ENCODE measurements at regions not wholly inside any gene's neighbourhood (a gene's known extent, or its start where the extent isn't known, plus 50 kb on each side); places are given as distances from the start of the nearest gene placed in this dataset.

DNA sequence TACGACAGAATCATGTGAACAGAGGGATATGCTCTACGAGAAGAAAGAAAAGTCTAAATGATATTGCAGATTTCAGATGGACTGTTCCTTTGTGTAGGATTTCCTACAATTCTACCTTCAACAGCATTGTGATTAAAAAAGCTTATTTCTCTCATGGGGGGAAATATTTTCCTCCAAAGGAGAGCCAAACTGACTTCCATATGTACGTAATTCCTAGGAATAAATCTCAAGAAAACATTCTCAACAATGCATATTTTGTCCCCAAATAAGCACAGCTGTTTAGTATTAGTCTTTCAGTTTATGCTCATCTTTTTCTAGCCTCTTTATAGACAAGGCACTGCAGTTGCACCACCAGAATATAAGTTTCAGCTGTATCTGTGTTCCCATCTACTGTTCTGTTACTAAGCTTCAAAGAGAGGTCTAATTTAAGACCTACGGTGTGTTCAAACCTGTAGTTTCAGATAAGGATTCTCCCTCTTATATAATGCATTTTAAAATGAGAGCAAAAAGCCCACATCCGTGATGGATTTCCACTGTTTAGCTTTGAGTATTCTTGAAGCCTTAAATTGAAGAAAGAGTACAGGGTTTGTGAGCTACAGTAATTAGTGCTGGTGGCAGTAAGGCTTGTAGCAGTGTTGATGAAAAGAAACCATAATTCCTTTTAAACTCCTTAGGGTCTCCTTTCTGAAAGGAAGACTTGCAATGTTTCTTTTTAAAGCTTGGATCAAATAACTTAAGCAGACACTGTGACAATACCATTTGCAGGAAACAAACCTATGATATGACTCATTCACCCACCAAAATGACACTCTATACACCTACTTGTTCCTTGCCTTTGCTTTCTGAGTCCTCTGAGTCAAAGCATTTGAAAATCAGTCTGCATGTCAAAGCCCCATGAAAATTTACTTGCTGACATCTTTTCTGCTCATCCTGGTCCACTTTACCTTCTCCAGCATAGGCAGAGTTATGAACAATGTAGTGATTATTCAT lies 754.1 kb downstream of the NOVA1 start:
- Histone ChIP-seq H3K9me3 (ENCODE audit: insufficient read depth, low read length) (no peaks in the 10 kb centered on the region), H3K4me1 (ENCODE audit: insufficient read depth, insufficient read length) (no peaks in the 10 kb centered on the region), H3K9ac (ENCODE audit: insufficient read length, low read depth) (no peak overlapping the region), H3K4me3 (ENCODE audit: insufficient read length, low read depth) (no peak overlapping the region), H3K36me3 (ENCODE audit: insufficient read depth, insufficient read length, low read length) (no peaks in the 10 kb centered on the region), H3K27me3 (ENCODE audit: insufficient read depth, insufficient read length) (no peaks in the 10 kb centered on the region)
- no peak for DNase-seq (ENCODE audit: low read depth, low spot score)
- TF ChIP-seq YY1 (IDR thresholded peaks at IDR 0.05; ENCODE audit: insufficient read depth, insufficient read length) (no peak), ZNF274 (IDR thresholded peaks at IDR 0.05; ENCODE audit: low read depth, low read length) (no peak), SUZ12 (IDR thresholded peaks at IDR 0.05; ENCODE audit: extremely low read depth, insufficient read depth, insufficient read length) (no peak)

DNA sequence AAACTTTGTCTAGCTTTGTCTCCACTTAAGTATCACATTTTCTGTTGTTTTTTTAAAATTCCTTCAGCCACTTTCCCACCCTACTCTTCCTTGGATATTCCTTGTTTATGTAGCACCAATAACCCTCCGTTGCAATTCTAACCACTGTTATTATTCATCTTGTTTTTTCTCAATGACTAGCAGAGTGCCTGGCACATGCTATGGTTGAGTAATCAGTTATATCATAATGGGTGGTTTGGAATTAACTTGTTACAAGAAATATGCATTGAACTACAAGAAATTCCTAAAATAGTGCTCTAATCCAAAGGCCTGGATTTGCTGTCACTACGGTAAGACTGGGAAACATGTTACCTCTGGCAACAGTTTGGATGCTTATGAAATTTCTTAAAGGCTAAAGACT lies 756.6 kb downstream of the NOVA1 start:
- H3K4me1 ChIP-seq (ENCODE audit: insufficient read depth, insufficient read length) = no peaks in the 10 kb centered on the region
- TF ChIP-seq YY1 (IDR thresholded peaks at IDR 0.05; ENCODE audit: insufficient read depth, insufficient read length) = no peak
- no peak overlapping the region for H3K9ac ChIP-seq (ENCODE audit: insufficient read length, low read depth)
- no peak for DNase-seq (ENCODE audit: low read depth, low spot score)
- H3K9me3 ChIP-seq (ENCODE audit: insufficient read depth, low read length) = no peaks in the 10 kb centered on the region
- H3K36me3 ChIP-seq (ENCODE audit: insufficient read depth, insufficient read length, low read length) = no peaks in the 10 kb centered on the region
- H3K27me3 ChIP-seq (ENCODE audit: insufficient read depth, insufficient read length) = no peaks in the 10 kb centered on the region
- no peak overlapping the region for H3K4me3 ChIP-seq (ENCODE audit: insufficient read length, low read depth)

DNA sequence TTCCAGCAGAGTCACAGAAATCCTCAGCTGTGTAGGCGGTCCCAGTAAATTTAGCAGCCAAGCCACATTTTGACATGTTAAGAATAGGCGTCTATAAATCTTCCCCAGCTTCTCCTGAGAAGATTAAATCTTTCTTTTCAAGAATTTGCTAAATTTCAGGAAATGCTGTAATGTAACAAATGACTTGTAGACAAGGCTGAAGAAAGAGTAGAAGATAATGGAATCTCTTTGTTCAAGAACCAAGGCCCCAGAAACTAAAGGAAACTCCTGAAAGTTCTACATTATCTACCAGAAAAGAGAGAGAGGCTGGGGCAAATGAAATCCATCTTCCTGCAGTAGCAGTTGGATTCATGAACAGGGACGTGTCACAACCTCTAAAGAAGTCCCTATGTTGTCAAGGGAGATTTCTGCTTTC lies 760.3 kb downstream of the NOVA1 start:
- no peak overlapping the region for H3K9ac ChIP-seq (ENCODE audit: insufficient read length, low read depth)
- no peak for TF ChIP-seq YY1 (IDR thresholded peaks at IDR 0.05; ENCODE audit: insufficient read depth, insufficient read length)
- no peak for TF ChIP-seq SUZ12 (IDR thresholded peaks at IDR 0.05; ENCODE audit: extremely low read depth, insufficient read depth, insufficient read length)
- no peak for TF ChIP-seq ZNF274 (IDR thresholded peaks at IDR 0.05; ENCODE audit: low read depth, low read length)
- no peaks in the 10 kb centered on the region for H3K27me3 ChIP-seq (ENCODE audit: insufficient read depth, insufficient read length)
- no peak overlapping the region for H3K4me3 ChIP-seq (ENCODE audit: insufficient read length, low read depth)
- no peaks in the 10 kb centered on the region for H3K4me1 ChIP-seq (ENCODE audit: insufficient read depth, insufficient read length)
- no peaks in the 10 kb centered on the region for H3K36me3 ChIP-seq (ENCODE audit: insufficient read depth, insufficient read length, low read length)
- H3K9me3 ChIP-seq (ENCODE audit: insufficient read depth, low read length) = no peaks in the 10 kb centered on the region
- no peak for DNase-seq (ENCODE audit: low read depth, low spot score)

DNA sequence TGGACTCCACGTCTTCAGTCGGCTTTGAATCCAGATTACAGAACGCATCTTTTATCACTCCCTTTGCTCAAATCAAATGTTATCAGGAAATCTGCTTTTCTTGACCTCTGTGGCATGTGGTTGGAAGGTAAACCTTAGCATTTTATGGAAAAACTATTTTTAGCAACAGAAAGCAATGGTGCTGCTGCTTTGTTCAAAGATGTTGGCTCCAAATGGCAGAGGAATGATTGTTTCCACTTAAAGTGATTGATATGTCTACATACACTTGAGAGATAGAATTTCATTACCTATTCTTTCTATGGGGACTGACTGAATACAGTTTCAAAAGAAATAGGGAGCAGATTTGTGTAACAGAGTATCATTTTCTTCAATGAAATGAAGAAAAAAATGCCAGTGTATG lies 761.2 kb downstream of the NOVA1 start:
- Histone ChIP-seq H3K4me1 (ENCODE audit: insufficient read depth, insufficient read length) (no peaks in the 10 kb centered on the region), H3K36me3 (ENCODE audit: insufficient read depth, insufficient read length, low read length) (no peaks in the 10 kb centered on the region), H3K9me3 (ENCODE audit: insufficient read depth, low read length) (no peaks in the 10 kb centered on the region), H3K27me3 (ENCODE audit: insufficient read depth, insufficient read length) (no peaks in the 10 kb centered on the region), H3K4me3 (ENCODE audit: insufficient read length, low read depth) (no peak overlapping the region), H3K9ac (ENCODE audit: insufficient read length, low read depth) (no peak overlapping the region)
- DNase-seq (ENCODE audit: low read depth, low spot score) = no peak
- TF ChIP-seq ZNF274 (IDR thresholded peaks at IDR 0.05; ENCODE audit: low read depth, low read length) (no peak), SUZ12 (IDR thresholded peaks at IDR 0.05; ENCODE audit: extremely low read depth, insufficient read depth, insufficient read length) (no peak), YY1 (IDR thresholded peaks at IDR 0.05; ENCODE audit: insufficient read depth, insufficient read length) (no peak)

DNA sequence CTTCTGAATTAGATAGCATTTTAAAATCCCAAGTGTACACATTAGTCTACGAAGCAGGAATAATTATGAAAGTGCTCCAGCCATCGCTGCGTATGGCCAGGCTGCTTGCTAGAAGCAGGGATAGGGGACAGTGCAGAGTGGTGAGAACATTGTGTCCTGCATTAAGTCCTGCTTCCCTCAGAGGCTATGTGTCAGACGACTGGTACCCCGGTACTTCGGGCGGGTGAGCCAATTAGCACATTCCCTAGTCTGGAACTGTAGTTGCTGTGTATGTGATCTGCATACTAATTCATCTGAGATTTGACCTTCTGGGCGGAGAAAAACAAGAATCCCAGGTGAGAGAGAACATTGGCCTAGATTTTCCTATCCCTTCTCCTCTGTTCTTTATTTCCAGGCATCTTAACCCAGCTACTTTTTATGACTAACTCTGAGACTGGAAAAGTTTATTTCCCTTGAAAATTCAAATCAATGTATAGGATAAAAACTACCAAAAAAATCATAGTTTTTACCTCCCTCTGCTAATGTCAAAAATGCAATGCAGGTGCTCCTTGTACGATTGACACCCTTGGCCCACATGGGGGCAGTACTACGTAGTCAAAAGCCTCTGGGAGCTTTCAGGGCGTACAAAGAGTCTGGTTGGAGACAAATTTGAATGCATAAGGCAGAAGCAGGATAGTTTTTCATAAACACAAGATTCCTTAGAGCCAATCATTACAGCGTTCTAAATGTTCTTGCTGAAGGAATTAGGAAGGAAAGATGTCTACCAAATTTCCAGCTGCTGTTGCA lies 764.3 kb downstream of the NOVA1 start:
- Histone ChIP-seq H3K4me3 (ENCODE audit: insufficient read length, low read depth) (no peak overlapping the region), H3K27me3 (ENCODE audit: insufficient read depth, insufficient read length) (no peaks in the 10 kb centered on the region), H3K9me3 (ENCODE audit: insufficient read depth, low read length) (no peaks in the 10 kb centered on the region), H3K9ac (ENCODE audit: insufficient read length, low read depth) (no peak overlapping the region), H3K4me1 (ENCODE audit: insufficient read depth, insufficient read length) (no peaks in the 10 kb centered on the region), H3K36me3 (ENCODE audit: insufficient read depth, insufficient read length, low read length) (no peaks in the 10 kb centered on the region)
- TF ChIP-seq SUZ12 (IDR thresholded peaks at IDR 0.05; ENCODE audit: extremely low read depth, insufficient read depth, insufficient read length) (no peak), ZNF274 (IDR thresholded peaks at IDR 0.05; ENCODE audit: low read depth, low read length) (no peak), YY1 (IDR thresholded peaks at IDR 0.05; ENCODE audit: insufficient read depth, insufficient read length) (no peak)
- peak; percentile 23 for DNase-seq (ENCODE audit: low read depth, low spot score)

DNA sequence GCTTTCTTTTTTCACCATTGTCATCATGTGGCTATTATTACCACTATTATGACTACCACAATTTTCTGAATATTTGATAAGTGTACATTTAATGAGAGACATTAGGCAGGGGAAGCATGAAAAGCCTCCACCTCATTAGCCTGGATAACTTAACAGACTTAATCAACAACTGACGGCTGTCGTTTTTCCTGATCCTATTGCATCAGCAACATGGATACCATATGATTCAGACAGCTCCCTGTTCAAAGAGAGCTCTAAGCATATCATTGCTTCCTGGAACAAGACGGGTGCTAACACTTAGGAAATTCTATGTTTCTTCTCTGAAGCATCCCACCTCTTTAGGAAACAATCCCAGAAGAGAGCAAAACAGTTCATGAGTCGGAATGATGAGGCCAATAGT lies 765.2 kb downstream of the NOVA1 start:
- H3K4me1 ChIP-seq (ENCODE audit: insufficient read depth, insufficient read length) = no peaks in the 10 kb centered on the region
- H3K9me3 ChIP-seq (ENCODE audit: insufficient read depth, low read length) = no peaks in the 10 kb centered on the region
- TF ChIP-seq ZNF274 (IDR thresholded peaks at IDR 0.05; ENCODE audit: low read depth, low read length) (no peak), SUZ12 (IDR thresholded peaks at IDR 0.05; ENCODE audit: extremely low read depth, insufficient read depth, insufficient read length) (no peak), YY1 (IDR thresholded peaks at IDR 0.05; ENCODE audit: insufficient read depth, insufficient read length) (no peak)
- H3K27me3 ChIP-seq (ENCODE audit: insufficient read depth, insufficient read length) = no peaks in the 10 kb centered on the region
- no peak overlapping the region for H3K4me3 ChIP-seq (ENCODE audit: insufficient read length, low read depth)
- no peak for DNase-seq (ENCODE audit: low read depth, low spot score)
- H3K36me3 ChIP-seq (ENCODE audit: insufficient read depth, insufficient read length, low read length) = no peaks in the 10 kb centered on the region
- no peak overlapping the region for H3K9ac ChIP-seq (ENCODE audit: insufficient read length, low read depth)

DNA sequence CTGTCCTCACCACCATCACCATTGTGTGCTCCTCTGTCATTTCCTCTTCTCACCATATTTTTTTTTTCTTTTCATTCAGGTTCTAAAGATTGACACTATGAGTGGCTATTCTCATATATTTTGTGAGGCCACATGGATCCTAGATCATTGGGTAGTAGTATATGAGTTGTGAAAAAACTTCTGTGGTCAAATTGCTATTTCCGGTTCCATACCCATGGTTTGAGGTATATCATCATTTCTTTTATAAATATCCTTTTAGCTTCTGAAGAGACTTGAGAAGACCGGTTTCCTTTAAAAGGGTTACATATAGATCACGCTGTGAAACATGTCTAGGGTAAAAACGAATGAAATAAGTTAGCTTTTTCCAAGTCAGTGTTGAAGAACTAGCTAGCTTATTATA lies 769.3 kb downstream of the NOVA1 start:
- no peaks in the 10 kb centered on the region for H3K36me3 ChIP-seq (ENCODE audit: insufficient read depth, insufficient read length, low read length)
- TF ChIP-seq SUZ12 (IDR thresholded peaks at IDR 0.05; ENCODE audit: extremely low read depth, insufficient read depth, insufficient read length) = no peak
- TF ChIP-seq YY1 (IDR thresholded peaks at IDR 0.05; ENCODE audit: insufficient read depth, insufficient read length) = no peak
- TF ChIP-seq ZNF274 (IDR thresholded peaks at IDR 0.05; ENCODE audit: low read depth, low read length) = no peak
- DNase-seq (ENCODE audit: low read depth, low spot score) = no peak
- no peak overlapping the region for H3K4me3 ChIP-seq (ENCODE audit: insufficient read length, low read depth)
- H3K4me1 ChIP-seq (ENCODE audit: insufficient read depth, insufficient read length) = no peaks in the 10 kb centered on the region
- H3K9ac ChIP-seq (ENCODE audit: insufficient read length, low read depth) = no peak overlapping the region
- no peaks in the 10 kb centered on the region for H3K9me3 ChIP-seq (ENCODE audit: insufficient read depth, low read length)
- H3K27me3 ChIP-seq (ENCODE audit: insufficient read depth, insufficient read length) = no peaks in the 10 kb centered on the region
